Loucy (cell line): ENCODE measurements at regions not wholly inside any gene's neighbourhood (a gene's known extent, or its start where the extent isn't known, plus 50 kb on each side); places are given as distances from the start of the nearest gene placed in this dataset.

ENCODE experiments used
- H2AFZ ChIP-seq: fragments of 200-600 bp; sonication (generic); 2 replicates; pipeline ENCODE4 v1.6.0; 2016; ENCODE audit warnings: antibody characterized with exemption, mild to moderate bottlenecking, low read length, moderate library complexity
- H3F3A ChIP-seq: fragments of 200-600 bp; 2 replicates; pipeline ENCODE4 v1.6.0; 2016; ENCODE audit warnings: antibody characterized with exemption, low read depth, mild to moderate bottlenecking
- H3K27me3 ChIP-seq: fragments of 200-600 bp; sonication (generic); 2 replicates; pipeline ENCODE4 v1.6.1; 2014; ENCODE audit warnings: low read length, mild to moderate bottlenecking; ENCODE audit not compliant: insufficient read depth, poor library complexity, severe bottlenecking
- H3K36me3 ChIP-seq: fragments of 200-600 bp; sonication (generic); 2 replicates; pipeline ENCODE4 v1.6.1; 2016; ENCODE audit warnings: low read length; ENCODE audit not compliant: insufficient read depth
- H3K4me1 ChIP-seq: fragments of 200-600 bp; sonication (generic); 2 replicates; pipeline ENCODE4 v1.5.1; 2014; ENCODE audit warnings: low read length, mild to moderate bottlenecking; ENCODE audit not compliant: insufficient read depth, poor library complexity, severe bottlenecking
- H3K4me2 ChIP-seq: fragments of 200-600 bp; sonication (generic); 2 replicates; pipeline ENCODE4 v1.6.0; 2014; ENCODE audit warnings: antibody characterized with exemption, low read length, low read depth, mild to moderate bottlenecking; ENCODE audit not compliant: poor library complexity, severe bottlenecking
- H3K4me3 ChIP-seq: fragments of 200-600 bp; sonication (generic); 2 replicates; pipeline ENCODE4 v1.5.1; 2014; ENCODE audit warnings: low read length, mild to moderate bottlenecking, mixed read lengths; ENCODE audit not compliant: poor library complexity, severe bottlenecking
- H3K79me2 ChIP-seq: fragments of 200-600 bp; sonication (generic); 2 replicates; pipeline ENCODE4 v1.6.1; 2014; ENCODE audit warnings: low read length; ENCODE audit not compliant: insufficient read depth
- H3K9ac ChIP-seq: fragments of 200-600 bp; sonication (generic); 2 replicates; pipeline ENCODE4 v1.6.0; 2014; ENCODE audit warnings: mild to moderate bottlenecking, low read depth, low read length, moderate library complexity; ENCODE audit not compliant: poor library complexity, severe bottlenecking
- H3K9me2 ChIP-seq: fragments of 200-600 bp; sonication (generic); replicated peaks from 2 replicates; pipeline ENCODE4 v1.6.1; 2016; ENCODE audit warnings: low read depth, low read length, mixed read lengths
- H3K9me3 ChIP-seq: fragments of 200-600 bp; sonication (generic); 2 replicates; pipeline ENCODE4 v1.6.1; 2014; ENCODE audit warnings: mild to moderate bottlenecking, antibody characterized with exemption, low read length, low read depth; ENCODE audit not compliant: insufficient read depth
- H4K20me1 ChIP-seq: fragments of 200-600 bp; sonication (generic); 2 replicates; pipeline ENCODE4 v1.6.0; 2014; ENCODE audit warnings: antibody characterized with exemption, low read length, mild to moderate bottlenecking; ENCODE audit not compliant: insufficient read depth, poor library complexity, severe bottlenecking
- CTCF ChIP-seq: fragments of 200-600 bp; sonication (generic); conservative IDR thresholded peaks from 2 replicates; pipeline ENCODE4 v1.5.1; 2014; ENCODE audit warnings: mild to moderate bottlenecking, antibody characterized with exemption, low read length
- EZH2phosphoT487 ChIP-seq: fragments of 200-600 bp; IDR thresholded peaks from 2 replicates; pipeline ENCODE4 v1.6.1; 2018; ENCODE audit warnings: antibody characterized with exemption, mild to moderate bottlenecking, moderate library complexity, borderline replicate concordance

- H4K20me1 ChIP-seq = no peaks in the 10 kb centered on the region
- no peaks in the 10 kb centered on the region for H3K27me3 ChIP-seq
- no peaks in the 10 kb centered on the region for H3K9me2 ChIP-seq
- no peaks in the 10 kb centered on the region for H3K4me1 ChIP-seq
- H3K79me2 ChIP-seq = no peaks in the 10 kb centered on the region
- H3K4me2 ChIP-seq = no peak overlapping the region
- TF ChIP-seq EZH2phosphoT487 (no peak), CTCF (no peak)
- no peaks in the 10 kb centered on the region for H3F3A ChIP-seq
- H3K9me3 ChIP-seq = no peaks in the 10 kb centered on the region
- no peak overlapping the region for H2AFZ ChIP-seq
- H3K9ac ChIP-seq = no peak overlapping the region
- H3K4me3 ChIP-seq = no peak overlapping the region
- H3K36me3 ChIP-seq = no peaks in the 10 kb centered on the region
Measured at GRCh38 chr11:92376680-92377079, 152.1 kb downstream of the FAT3 start.

- H3K4me1 ChIP-seq = no peaks in the 10 kb centered on the region
- H3F3A ChIP-seq = no peaks in the 10 kb centered on the region
- no peaks in the 10 kb centered on the region for H3K9me3 ChIP-seq
- no peak overlapping the region for H3K4me3 ChIP-seq
- no peaks in the 10 kb centered on the region for H4K20me1 ChIP-seq
- TF ChIP-seq CTCF (no peak), EZH2phosphoT487 (no peak)
- no peak overlapping the region for H2AFZ ChIP-seq
- no peaks in the 10 kb centered on the region for H3K27me3 ChIP-seq
- no peaks in the 10 kb centered on the region for H3K9me2 ChIP-seq
- H3K9ac ChIP-seq = no peak overlapping the region
- H3K79me2 ChIP-seq = no peaks in the 10 kb centered on the region
- no peaks in the 10 kb centered on the region for H3K36me3 ChIP-seq
- H3K4me2 ChIP-seq = no peak overlapping the region
Measured at GRCh38 chr11:92380882-92381281, 156.3 kb downstream of the FAT3 start.

- H3K4me2 ChIP-seq = no peak overlapping the region
- H3K9me2 ChIP-seq = no peaks in the 10 kb centered on the region
- no peak overlapping the region for H2AFZ ChIP-seq
- TF ChIP-seq EZH2phosphoT487 = no peak
- no peak for TF ChIP-seq CTCF
- no peaks in the 10 kb centered on the region for H3K36me3 ChIP-seq
- H3K4me3 ChIP-seq = no peak overlapping the region
- no peaks in the 10 kb centered on the region for H4K20me1 ChIP-seq
- no peaks in the 10 kb centered on the region for H3K4me1 ChIP-seq
- no peaks in the 10 kb centered on the region for H3K79me2 ChIP-seq
- H3K27me3 ChIP-seq = no peaks in the 10 kb centered on the region
- H3K9me3 ChIP-seq = no peaks in the 10 kb centered on the region
- no peak overlapping the region for H3K9ac ChIP-seq
- H3F3A ChIP-seq = no peaks in the 10 kb centered on the region
Measured at GRCh38 chr11:92382311-92382710, 157.7 kb downstream of the FAT3 start.
